Esophagus squamous epithelium (tissue), 5 donors: ENCODE measurements at regions not wholly inside any gene's neighbourhood (a gene's known extent, or its start where the extent isn't known, plus 50 kb on each side); places are given as distances from the start of the nearest gene placed in this dataset.

Experiments
- DNase-seq: peaks from one replicate; lab custom pipeline; 2025; lab: John Stamatoyannopoulos, UW
- H3K27ac ChIP-seq, 4 donors: fragments of 200-600 bp; sonication (generic); one replicate each; pipeline ENCODE4 v1.5.1; 2016 to 2019; ENCODE audit warnings: mild to moderate bottlenecking in 1 of 4
- H3K27me3 ChIP-seq, 4 donors: fragments of 200-600 bp; sonication (generic); 1 replicate in 3 of 4; 2 replicates in 1 of 4; pipeline versions ENCODE4 v1.5.1 to v1.6.0; 2017 to 2021; ENCODE audit warnings: antibody characterized with exemption in 1 of 4
- H3K36me3 ChIP-seq, 3 donors: fragments of 200-600 bp; sonication (generic); one replicate each; pipeline ENCODE4 v1.5.1; 2016 to 2019
- H3K4me1 ChIP-seq, 3 donors: fragments of 200-600 bp; sonication (generic); one replicate each; pipeline ENCODE4 v1.5.1; 2017 to 2019
- H3K4me3 ChIP-seq, 4 donors: fragments of 200-600 bp; sonication (generic); 1 replicate in 3 of 4; 2 replicates in 1 of 4; pipeline ENCODE4 v1.5.1; 2016 to 2019; ENCODE audit warnings: mild to moderate bottlenecking in 2 of 4, moderate library complexity in 1 of 4
- H3K9me3 ChIP-seq, 3 donors: fragments of 200-600 bp; sonication (generic); one replicate each; pipeline ENCODE4 v1.5.1; 2016 to 2019
- CTCF ChIP-seq, 6 experiments: fragments of 450-650 bp in 4 of 6; fragments of 200-600 bp in 2 of 6; sonication (generic) in 2 of 6; IDR thresholded peaks; one replicate each; pipeline ENCODE4 v1.5.1; 2016 to 2019; ENCODE audit warnings: antibody characterized with exemption in 6 of 6, mild to moderate bottlenecking in 4 of 6, moderate library complexity in 4 of 6
- POLR2A ChIP-seq, 4 donors: fragments of 450-650 bp; IDR thresholded peaks; one replicate each; pipeline ENCODE4 v1.6.1; 2017; ENCODE audit warnings: antibody characterized with exemption in 4 of 4, mild to moderate bottlenecking in 4 of 4, moderate library complexity in 3 of 4
- WGBS, 2 donors: methylation state at CpG; one replicate each; pipeline ENCODE4 v1.1.5; 2018; 5-methylcytosine and 5-hydroxymethylcytosine counted together
- intact Hi-C: fragments of 100-400 bp; cut with DNase I; formaldehyde crosslinking; loops from one replicate; pipeline ENCODE4 v1.15.0; 2022
- donor health status: DM: yes; HTN: yes; CAD: no.

- TF ChIP-seq POLR2A (IDR thresholded peaks at IDR 0.05), result no peak
- Histone ChIP-seq H3K27ac (no peak overlapping the region), H3K4me1 (peaks cover 0 to 19% (median 3%) of the 10 kb centered on the region in 3 donors), H3K9me3 (no peaks in the 10 kb centered on the region), H3K27me3 (peaks cover 0 to 84% (median 0%) of the 10 kb centered on the region in 4 donors), H3K4me3 (no peak overlapping the region), H3K36me3 (no peaks in the 10 kb centered on the region)
- WGBS, 2 donors, result 87 to 89% methylated on average over 6 of the region's 6 CpGs
- intact Hi-C loops, result no loop called here
- no peak for DNase-seq
Observed at GRCh38 chr3:128569756-128570155, 76.8 kb upstream of the GATA2 start.

- Histone ChIP-seq H3K4me1 (peaks cover 0 to 17% (median 3%) of the 10 kb centered on the region in 3 donors), H3K36me3 (no peaks in the 10 kb centered on the region), H3K4me3 (no peak overlapping the region), H3K9me3 (no peaks in the 10 kb centered on the region), H3K27ac (no peak overlapping the region), H3K27me3 (peaks cover 0 to 78% (median 0%) of the 10 kb centered on the region in 4 donors)
- TF ChIP-seq CTCF (IDR thresholded peaks at IDR 0.05), result no peak
- TF ChIP-seq POLR2A (IDR thresholded peaks at IDR 0.05), result no peak
- no peak for DNase-seq
- intact Hi-C loops, result no loop called here
- 67 to 77% methylated on average over 12 to 14 of the region's 17 CpGs for WGBS, 2 donors
Observed at GRCh38 chr3:128568602-128569490, 75.8 kb upstream of the GATA2 start.

- TF ChIP-seq CTCF (IDR thresholded peaks at IDR 0.05), result no peak
- Histone ChIP-seq H3K4me3 (no peak overlapping the region), H3K36me3 (no peaks in the 10 kb centered on the region), H3K9me3 (no peaks in the 10 kb centered on the region), H3K27ac (no peak overlapping the region), H3K27me3 (peaks cover 0 to 68% (median 0%) of the 10 kb centered on the region in 4 donors), H3K4me1 (peaks cover 0 to 7% (median 1%) of the 10 kb centered on the region in 3 donors)
- DNase-seq, result no peak
- intact Hi-C loops, result no loop called here
- WGBS, 2 donors, result 80 to 82% methylated on average over 7 to 12 of the region's 12 CpGs
Observed at GRCh38 chr3:128567705-128568356, 74.8 kb upstream of the GATA2 start.

- DNase-seq, result no peak
- no peak overlapping the region for H3K4me3 ChIP-seq
- H3K27ac ChIP-seq, result no peak overlapping the region
- WGBS, 2 donors, result 89 to 93% methylated on average over 5 to 6 of the region's 6 CpGs
- no peak for TF ChIP-seq POLR2A (IDR thresholded peaks at IDR 0.05)
- TF ChIP-seq CTCF (IDR thresholded peaks at IDR 0.05), result no peak
- no peaks in the 10 kb centered on the region for H3K9me3 ChIP-seq
- no peaks in the 10 kb centered on the region for H3K36me3 ChIP-seq
- intact Hi-C loops, result no loop called here
- no peaks in the 10 kb centered on the region for H3K4me1 ChIP-seq
- H3K27me3 ChIP-seq, result peaks cover 0 to 61% (median 0%) of the 10 kb centered on the region in 4 donors
Observed at GRCh38 chr3:128567141-128567540, 74.1 kb upstream of the GATA2 start.

GRCh38 chr3:128563439-128563838 is 70.4 kb upstream of the GATA2 start:
- WGBS, 2 donors, result 46 to 64% methylated on average over 7 of the region's 7 CpGs
- no peaks in the 10 kb centered on the region for H3K9me3 ChIP-seq
- no peak overlapping the region for H3K4me3 ChIP-seq
- H3K36me3 ChIP-seq, result no peaks in the 10 kb centered on the region
- intact Hi-C loops, result no loop called here
- H3K27me3 ChIP-seq, result peaks cover 0 to 47% (median 0%) of the 10 kb centered on the region in 4 donors
- no peak for DNase-seq
- H3K4me1 ChIP-seq, result peaks cover 0 to 3% (median 0%) of the 10 kb centered on the region in 3 donors
- no peak overlapping the region for H3K27ac ChIP-seq
- no peak for TF ChIP-seq POLR2A (IDR thresholded peaks at IDR 0.05)
- no peak for TF ChIP-seq CTCF (IDR thresholded peaks at IDR 0.05)
